ENCODE measurements at regions not wholly inside any gene's neighbourhood (a gene's known extent, or its start where the extent isn't known, plus 50 kb on each side); places are given as distances from the start of the nearest gene placed in this dataset.

- TF ChIP-seq POLR2A (IDR thresholded peaks at IDR 0.05) (no peak), CTCF (IDR thresholded peaks at IDR 0.05) (no peak)
These were observed 264.7 kb upstream of the NFE2L3 start for GRCh38 chr7:25887266-25887665.

Data from Peyer's patch (tissue), 4 donors.